ENCODE measurements at regions not wholly inside any gene's neighbourhood (a gene's known extent, or its start where the extent isn't known, plus 50 kb on each side); places are given as distances from the start of the nearest gene placed in this dataset.

- DNase-seq, result no peak
Measured at GRCh38 chr18:37662546-37663339, 97.1 kb upstream of the CELF4 start.

DNA sequence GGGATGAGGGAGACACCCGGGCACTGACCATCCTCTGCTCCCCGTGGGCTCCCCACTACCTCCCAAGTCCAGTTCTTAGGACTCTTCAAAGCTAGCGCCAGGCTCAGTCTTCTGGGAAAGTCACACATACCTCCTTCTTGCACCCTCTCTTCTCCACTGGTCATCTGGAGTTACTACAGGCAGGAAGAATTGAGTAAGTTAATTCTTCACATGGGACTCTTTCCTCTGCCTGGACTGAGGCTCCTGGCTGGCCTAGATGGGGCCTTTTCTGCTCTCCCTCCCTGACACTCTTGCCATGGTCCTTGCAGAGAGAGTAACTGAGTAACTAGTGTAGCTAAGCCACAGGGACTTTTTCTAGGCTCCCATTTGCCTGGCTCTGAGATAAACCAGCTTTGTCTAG lies 96.5 kb upstream of the CELF4 start:
- no peak for DNase-seq

GRCh38 chr18:37661478-37661877 lies 95.9 kb upstream of the CELF4 start:
- DNase-seq, result no peak

- DNase-seq, result no peak
Measured at GRCh38 chr18:37661061-37661460, 95.5 kb upstream of the CELF4 start.

- DNase-seq, result no peak
Measured at GRCh38 chr18:37660658-37661057, 95.1 kb upstream of the CELF4 start.

DNA sequence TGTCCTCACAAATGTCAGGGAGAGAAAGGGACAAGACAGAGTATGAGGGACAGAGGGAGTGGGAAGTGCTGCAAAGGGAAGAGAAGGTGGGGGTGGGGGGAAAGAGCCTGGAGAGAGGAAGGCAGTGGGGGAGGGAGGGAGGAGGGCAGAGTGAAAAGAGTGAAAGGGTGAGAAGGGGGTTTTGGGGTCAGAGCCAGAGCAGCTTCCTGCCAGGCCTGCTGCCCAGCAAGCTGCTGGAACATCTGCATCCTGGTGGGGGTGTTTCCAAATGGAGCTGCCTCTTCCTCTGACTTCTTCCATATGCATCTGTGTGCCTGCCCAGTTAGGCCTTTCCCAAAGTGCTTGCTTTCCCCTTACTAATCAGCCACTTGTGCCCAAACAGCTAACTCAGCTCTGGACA lies 94.3 kb upstream of the CELF4 start:
- DNase-seq, result no peak

GRCh38 chr18:37658894-37659293 lies 93.3 kb upstream of the CELF4 start:
- no peak for DNase-seq

GRCh38 chr18:37657493-37657892 lies 91.9 kb upstream of the CELF4 start:
- DNase-seq, result no peak

DNA sequence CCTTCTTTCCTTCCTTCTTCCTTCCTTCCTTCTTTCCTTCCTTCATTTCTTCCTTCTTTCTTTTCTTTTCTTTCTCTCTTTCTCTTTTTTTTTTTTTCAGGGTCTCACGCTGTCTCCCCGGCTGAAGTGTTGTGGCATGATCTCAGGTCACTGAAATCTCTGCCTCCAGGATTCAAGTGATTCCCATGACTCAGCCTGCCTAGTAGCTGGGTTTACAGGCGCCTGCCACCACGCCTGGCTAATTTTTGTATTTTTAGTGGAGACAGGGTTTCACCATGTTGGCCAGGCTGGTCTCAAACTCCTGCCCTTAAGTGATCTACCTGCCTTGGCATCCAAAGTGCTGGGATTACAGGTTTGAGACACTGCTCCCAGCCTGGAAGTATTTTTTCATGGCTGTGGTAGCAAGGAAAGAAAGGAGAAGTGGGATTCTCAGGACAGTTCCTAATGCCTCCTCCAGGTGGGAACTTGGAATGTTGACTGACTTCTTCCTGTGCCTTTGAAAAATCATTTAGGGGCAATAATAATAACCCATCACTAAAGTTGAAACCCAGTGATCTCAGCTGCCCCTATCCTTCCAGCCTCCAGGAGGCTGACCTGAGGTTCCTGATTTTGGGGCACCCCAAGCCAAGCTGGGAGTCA lies 89.3 kb upstream of the CELF4 start:
- DNase-seq, result no peak

DNA sequence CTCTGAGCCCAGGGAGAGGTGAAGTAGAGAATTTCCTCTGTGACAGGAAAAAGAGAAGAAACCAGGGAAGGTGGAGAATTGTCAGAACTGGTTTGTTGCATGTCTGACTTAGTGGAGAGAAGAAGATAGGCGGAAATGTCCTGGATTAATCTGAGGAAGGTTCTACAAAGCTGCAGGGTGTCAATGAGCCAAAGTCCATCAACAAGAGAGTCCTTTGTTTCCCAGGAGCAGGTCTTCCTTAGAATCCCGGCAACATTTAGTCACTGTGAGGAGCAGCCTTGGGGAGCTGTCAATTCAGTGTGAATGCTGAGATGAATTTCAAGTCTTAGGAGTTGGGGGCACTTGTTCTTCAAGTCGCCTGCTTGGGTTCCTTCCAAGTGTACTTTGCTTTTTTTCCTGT lies 88.4 kb upstream of the CELF4 start:
- DNase-seq, result no peak

DNA sequence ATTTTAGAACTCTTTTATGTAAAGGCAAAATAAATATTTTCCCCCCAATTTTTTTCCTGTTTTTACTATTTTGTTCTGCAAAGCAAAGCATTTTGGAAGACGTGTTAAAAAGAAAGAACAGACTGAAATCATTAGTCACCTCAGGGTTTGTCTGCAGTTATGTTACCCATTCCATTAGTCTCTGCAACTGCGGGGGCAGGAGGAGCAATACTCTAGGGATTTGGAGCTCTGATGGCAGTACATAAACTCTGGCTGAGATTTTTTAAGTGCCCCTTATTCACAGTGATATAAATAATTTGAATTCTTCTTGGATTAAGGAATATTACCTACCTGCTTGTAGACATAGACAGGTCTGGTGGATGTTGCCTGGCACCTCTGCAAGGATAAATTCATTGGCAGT lies 88.0 kb upstream of the CELF4 start:
- no peak for DNase-seq

DNA sequence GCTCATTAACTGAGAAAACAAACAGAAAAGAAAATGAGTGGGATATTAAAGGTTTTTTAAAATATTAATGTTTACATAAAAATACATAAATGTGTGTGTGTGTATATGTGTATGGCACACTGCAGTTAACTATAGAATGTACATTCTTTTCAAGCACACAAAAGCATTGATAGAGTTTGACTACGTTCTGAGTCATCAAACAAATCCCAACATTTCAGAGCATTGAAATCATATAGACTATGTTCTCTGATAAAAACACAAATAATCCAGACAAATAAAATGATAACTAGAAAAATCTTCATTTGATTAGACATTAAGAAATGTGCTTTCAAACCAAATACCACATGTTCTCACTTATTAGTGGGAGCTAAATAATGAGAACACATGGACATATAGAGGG lies 84.3 kb upstream of the CELF4 start:
- no peak for DNase-seq

GRCh38 chr18:37649416-37649815 lies 83.8 kb upstream of the CELF4 start:
- no peak for DNase-seq

GRCh38 chr18:37641573-37641972 lies 76.0 kb upstream of the CELF4 start:
- DNase-seq, result no peak

DNA sequence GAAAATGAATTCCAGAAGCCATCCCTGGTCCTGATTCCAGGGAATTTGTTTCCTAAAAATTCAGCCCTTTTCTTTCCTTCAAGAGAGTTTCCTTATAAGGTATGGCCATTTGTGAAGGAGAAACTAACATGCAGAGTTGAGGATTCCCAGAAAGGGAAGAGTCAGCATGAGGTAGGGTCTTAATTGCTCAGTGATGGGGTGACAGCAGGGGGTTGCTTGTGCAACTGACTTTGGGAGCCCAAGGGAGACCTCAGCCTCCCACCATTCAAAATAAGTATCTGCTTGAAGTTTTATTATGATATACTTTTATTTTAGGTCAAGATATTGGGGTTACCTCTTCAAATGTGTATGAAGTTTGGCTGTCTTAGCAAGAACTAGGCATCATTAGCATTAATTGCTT lies 74.9 kb upstream of the CELF4 start:
- no peak for DNase-seq

DNA sequence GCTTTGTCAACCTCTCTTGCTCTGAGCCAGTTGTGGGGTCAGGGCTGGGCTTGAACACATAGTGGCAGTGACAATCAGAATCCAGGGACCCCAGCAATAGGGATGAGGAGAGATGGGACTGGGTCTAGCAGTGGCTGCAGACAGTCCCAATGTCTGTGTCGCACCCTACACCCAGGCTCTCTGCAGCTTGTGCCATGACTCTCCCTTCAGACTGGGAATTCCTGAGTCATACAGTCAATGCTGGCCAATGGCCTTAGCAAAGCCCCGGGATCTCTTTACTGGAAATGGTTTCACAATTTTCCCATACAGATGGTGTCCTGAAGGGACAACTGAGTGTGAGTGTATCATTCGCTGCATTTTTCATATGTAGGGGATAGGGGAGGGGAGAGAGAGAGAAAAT lies 74.2 kb upstream of the CELF4 start:
- no peak for DNase-seq

GRCh38 chr18:37637478-37637850 lies 71.9 kb upstream of the CELF4 start:
- no peak for DNase-seq

DNA sequence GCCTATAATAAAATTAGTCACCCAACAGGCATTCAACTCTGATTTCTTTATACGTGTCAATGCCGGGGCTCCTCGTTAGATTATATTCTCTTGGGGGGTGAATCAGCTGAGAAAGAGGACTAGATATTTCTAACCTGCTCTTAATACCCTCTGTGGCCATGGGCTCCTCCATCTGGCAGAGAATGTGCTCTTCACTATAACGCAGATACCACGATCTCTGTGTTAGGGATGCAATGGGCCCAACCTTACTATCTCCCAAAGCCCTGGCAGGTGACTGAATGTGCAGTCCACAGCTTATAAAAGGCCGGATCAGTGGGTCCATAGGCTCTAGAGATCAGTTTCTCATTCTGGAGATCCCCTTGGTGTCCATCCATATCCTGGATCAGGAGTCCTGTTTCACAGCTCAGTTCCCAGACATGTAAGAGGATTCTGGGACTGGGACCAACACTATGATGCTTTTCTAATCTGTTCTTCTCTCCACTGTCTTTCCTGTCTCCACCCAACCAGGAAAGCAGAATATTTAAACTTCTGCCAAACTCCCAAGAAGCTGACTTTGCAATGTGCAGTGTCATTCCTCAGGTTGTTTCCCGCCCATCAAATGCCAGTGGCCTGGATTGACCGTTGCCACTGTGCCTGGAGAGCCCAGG lies 71.4 kb upstream of the CELF4 start:
- no peak for DNase-seq

- DNase-seq, result no peak
Measured at GRCh38 chr18:37634516-37634915, 68.9 kb upstream of the CELF4 start.

- DNase-seq, result no peak
Measured at GRCh38 chr18:37631422-37631821, 65.8 kb upstream of the CELF4 start.

GRCh38 chr18:37630334-37630733 lies 64.7 kb upstream of the CELF4 start:
- DNase-seq, result no peak

- no peak for DNase-seq
Measured at GRCh38 chr18:37628470-37629220, 63.0 kb upstream of the CELF4 start.

DNA sequence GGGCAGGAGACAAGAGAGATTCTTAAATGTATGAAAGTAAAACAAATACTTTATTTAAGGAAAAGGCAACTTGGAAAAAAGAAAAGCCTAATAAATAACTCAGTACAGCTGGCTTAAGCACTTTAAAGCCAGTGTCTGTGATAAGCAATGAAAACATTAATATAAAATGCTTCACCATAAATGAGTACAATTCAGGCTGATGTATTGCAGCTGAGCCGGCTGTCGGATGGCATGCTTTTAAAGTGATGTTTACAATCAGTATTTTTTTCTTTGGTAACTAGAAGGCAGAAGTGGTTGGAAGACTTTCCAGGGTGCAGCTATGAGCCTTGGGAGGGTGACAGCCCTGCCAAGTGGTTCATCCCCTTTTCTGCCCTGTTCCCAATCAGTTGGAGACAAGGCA lies 58.7 kb upstream of the CELF4 start:
- DNase-seq, result no peak

DNA sequence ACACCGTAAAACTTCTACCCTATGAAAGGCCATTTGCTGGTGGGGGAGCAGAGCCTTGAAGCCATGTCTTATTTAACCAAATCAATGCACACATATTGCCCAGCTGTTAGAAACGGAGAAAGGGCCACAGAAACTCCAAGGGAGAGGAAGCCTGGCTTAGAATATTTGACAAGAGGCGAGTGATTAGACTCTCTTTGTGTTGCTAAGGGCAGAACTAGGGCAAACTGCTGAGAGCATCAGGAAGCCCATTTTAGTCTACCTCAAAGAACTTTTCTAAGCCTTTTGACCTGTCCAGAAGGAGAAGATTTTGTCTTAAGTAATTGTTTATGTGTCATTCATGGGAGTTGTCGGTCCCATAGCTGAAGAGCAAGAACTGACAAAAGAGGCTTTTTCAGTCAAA lies 54.4 kb upstream of the CELF4 start:
- DNase-seq, result no peak

Data from T-helper 9 cell (primary cell).